ENCODE measurements at regions not wholly inside any gene's neighbourhood (a gene's known extent, or its start where the extent isn't known, plus 50 kb on each side); places are given as distances from the start of the nearest gene placed in this dataset.

DNA sequence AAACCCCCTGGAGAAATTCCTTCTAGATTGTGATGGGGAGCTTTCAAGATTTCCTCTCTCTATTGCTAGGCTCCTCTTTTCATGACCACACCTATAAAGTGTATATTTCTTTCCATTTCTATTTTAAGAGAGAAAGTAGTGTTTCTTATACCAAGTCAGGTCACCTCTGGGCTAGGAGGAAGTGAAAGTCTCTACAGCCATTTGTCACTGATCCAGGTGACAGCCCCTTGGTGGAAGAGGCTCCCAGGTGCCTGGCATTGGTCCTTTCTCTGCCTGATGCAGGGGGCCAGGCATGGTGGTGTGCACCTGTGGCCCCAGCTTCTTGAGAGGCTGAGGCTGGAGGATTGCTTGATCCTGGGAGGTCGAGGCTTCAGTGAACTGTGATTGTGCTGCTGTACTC, 64.7 kb downstream of the DHCR7 start:
- TF ChIP-seq, protein P1, sequence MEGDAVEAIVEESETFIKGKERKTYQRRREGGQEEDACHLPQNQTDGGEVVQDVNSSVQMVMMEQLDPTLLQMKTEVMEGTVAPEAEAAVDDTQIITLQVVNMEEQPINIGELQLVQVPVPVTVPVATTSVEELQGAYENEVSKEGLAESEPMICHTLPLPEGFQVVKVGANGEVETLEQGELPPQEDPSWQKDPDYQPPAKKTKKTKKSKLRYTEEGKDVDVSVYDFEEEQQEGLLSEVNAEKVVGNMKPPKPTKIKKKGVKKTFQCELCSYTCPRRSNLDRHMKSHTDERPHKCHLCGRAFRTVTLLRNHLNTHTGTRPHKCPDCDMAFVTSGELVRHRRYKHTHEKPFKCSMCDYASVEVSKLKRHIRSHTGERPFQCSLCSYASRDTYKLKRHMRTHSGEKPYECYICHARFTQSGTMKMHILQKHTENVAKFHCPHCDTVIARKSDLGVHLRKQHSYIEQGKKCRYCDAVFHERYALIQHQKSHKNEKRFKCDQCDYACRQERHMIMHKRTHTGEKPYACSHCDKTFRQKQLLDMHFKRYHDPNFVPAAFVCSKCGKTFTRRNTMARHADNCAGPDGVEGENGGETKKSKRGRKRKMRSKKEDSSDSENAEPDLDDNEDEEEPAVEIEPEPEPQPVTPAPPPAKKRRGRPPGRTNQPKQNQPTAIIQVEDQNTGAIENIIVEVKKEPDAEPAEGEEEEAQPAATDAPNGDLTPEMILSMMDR (IDR thresholded peaks at IDR 0.05): no peak

DNA sequence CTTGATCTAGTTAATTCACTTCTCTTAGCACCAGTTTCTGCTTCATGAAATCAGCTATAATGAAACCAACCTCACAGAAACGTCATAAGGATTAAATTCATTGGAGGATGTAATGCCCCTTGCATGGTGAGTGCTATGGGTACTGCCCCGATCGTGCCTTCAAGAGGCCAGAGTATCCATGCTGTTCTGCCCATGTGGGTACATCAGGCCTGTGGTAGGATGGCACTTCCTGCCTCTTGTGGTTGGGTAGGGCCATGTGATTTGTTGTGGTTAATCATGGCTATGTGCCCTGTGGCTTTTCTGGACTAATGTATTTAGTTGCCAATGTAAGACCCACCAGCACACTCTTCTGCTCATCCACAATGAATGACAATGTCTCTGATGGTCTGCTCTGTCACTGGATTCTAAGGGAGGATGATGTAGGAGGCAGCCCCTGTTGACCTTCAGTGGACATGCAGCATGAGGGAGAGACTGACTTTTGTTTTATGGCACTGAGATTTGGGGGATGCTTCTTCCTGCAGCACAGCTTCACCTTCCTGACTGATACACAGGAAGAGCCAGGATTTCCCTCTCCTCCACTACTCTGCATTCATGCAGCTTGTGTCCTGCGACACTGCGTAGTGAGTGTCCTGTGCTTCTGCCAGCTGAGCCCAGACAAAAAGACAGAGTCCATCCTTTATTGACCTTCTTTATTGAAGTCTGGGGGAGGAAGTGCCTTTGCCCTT, 66.2 kb downstream of the DHCR7 start:
- TF ChIP-seq, protein P1 (IDR thresholded peaks at IDR 0.05): no peak

- TF ChIP-seq, protein P1 (IDR thresholded peaks at IDR 0.05): no peak
These were observed 68.5 kb downstream of the DHCR7 start for GRCh38 chr11:71379701-71380100.

DNA sequence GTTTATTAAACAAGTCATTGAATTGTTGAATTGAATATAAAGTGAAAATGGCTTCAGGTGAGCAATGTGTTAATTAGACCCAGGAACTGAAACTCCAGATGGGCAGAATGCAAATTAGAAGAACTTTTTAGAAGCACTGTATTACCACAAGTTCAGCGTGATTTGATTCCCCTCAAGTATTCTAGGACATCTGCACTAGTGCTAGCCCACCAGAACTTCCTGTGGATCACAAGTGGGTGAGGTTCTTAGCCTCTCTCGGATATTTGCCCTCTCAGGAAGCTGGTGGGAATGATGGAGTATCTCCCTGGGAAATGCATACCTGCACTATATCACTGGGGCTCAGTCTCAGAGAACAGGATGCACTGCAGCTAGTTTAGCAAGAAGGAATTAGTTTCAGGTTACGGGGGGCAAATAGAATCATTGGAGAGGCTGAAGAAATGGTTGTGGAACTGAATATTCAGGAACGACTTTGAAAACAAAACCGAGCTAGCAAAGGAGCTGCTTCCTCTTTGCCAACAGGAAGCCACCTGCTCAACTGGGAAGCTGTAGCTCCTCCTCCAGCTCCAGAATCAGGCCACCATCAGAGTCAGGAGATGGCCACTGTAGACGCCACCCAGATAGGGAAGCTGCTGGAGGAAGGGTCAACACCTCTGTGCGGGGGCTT, 74.3 kb downstream of the DHCR7 start:
- TF ChIP-seq, protein P1 (IDR thresholded peaks at IDR 0.05): no peak

GRCh38 chr11:71372693-71373657, 75.2 kb downstream of the DHCR7 start:
- TF ChIP-seq, protein P1 (IDR thresholded peaks at IDR 0.05): peak; percentile 52

DNA sequence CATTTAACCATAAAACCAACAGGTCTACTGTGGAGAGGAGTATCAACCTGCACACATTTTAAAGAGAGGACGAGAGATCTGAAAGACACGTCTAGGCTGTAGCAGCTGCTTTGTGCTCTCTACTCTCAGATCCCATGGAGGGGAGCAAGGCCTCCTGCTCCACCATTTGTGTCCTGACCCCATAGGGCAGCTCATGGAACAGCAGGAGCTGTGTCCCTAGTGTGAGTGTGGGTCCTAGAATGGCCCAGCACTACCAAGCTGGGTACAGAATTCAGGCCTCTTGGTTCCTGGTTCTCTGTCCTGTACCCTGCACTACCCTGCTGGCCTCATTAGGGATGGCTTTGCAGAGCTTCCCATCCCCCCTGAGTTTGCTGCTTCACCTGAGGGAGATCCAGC, 76.5 kb downstream of the DHCR7 start:
- TF ChIP-seq, protein P1 (IDR thresholded peaks at IDR 0.05): no peak

DNA sequence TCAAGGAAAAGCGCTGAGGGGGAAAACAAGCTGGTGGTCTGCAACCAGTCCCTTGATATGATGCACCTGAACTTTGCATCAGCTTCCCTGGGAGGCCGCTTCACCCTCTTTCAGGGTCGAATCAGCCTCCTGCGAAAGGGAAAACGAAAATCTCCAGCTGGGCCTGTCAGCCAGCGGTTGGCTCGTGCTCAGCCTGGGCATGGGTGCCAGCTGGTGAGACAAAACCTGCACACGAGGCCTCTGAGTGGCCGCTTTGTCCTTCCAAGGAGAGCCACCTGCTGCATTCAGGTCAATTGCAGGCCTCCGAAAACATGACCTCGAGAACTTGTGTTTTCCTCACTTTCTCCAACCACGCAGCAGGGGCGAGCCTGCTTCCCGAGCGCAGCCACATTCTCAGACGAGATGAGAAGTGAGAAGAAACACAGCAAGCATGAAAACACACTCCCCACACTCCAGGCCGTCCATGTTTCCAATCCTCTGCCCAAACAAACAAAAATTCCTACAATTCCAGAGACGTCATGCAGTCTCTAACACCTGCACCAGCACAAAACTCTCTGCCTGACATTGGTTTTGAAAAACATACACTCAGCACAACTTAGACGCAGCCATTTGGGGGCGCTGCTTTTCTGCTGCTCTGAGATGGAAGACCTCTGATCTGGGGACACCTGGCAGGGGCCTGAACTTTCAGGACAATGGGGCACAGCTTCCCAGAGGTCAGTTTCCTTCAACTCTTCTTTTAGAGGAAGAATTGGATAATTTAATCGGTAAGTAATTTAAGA, 77.1 kb downstream of the DHCR7 start:
- TF ChIP-seq, protein P1 (IDR thresholded peaks at IDR 0.05): no peak
